ENCODE measurements at regions not wholly inside any gene's neighbourhood (a gene's known extent, or its start where the extent isn't known, plus 50 kb on each side); places are given as distances from the start of the nearest gene placed in this dataset.

DNA sequence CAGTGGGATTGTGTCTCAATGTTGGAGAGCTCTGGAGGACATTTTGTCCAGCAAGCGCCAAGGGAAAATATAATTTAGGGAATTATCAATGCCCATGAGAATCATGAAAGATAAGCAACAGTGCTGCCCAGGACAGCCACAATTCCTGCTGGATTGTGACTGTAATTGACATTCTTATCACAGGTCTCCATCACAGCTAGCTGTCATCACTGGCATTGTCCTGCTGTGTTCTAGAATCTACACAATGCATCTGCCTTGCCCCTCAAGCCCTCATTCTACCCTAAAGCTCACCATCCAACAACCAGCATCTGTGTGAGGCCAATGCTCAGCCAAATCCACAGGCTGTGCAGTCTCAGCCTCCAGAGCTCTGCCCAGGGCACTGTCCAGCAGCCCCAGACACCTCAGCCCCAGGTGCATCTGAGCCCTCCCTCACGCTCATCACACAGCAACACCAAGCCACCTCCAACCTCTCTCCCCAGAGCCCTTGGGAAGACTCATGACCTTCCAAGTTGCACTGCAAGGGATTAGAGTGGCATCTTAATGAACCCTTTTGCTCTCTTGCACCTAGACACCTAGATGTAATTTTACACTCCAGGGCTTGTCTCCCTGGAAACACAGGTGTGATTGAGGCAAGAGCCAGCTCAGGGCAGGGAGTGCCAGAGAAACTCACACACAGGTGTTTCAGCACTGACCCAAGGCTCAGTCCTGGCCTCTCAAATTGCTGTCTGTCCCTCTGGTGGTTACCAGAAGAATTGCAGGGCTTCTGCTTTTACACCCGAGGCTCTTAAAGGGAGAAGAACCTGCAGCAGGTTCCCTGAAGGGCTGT is 85.2 kb upstream of the PHACTR3 start:
- peak; percentile 10 for DNase-seq (ENCODE audit: low read depth)
- TF ChIP-seq, protein P1, sequence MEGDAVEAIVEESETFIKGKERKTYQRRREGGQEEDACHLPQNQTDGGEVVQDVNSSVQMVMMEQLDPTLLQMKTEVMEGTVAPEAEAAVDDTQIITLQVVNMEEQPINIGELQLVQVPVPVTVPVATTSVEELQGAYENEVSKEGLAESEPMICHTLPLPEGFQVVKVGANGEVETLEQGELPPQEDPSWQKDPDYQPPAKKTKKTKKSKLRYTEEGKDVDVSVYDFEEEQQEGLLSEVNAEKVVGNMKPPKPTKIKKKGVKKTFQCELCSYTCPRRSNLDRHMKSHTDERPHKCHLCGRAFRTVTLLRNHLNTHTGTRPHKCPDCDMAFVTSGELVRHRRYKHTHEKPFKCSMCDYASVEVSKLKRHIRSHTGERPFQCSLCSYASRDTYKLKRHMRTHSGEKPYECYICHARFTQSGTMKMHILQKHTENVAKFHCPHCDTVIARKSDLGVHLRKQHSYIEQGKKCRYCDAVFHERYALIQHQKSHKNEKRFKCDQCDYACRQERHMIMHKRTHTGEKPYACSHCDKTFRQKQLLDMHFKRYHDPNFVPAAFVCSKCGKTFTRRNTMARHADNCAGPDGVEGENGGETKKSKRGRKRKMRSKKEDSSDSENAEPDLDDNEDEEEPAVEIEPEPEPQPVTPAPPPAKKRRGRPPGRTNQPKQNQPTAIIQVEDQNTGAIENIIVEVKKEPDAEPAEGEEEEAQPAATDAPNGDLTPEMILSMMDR (IDR thresholded peaks at IDR 0.05; ENCODE audit: low read depth, low read length, missing control alignments), result peak; percentile 96
- H3K4me3 ChIP-seq (ENCODE audit: low read depth, low read length), result no peak overlapping the region

DNA sequence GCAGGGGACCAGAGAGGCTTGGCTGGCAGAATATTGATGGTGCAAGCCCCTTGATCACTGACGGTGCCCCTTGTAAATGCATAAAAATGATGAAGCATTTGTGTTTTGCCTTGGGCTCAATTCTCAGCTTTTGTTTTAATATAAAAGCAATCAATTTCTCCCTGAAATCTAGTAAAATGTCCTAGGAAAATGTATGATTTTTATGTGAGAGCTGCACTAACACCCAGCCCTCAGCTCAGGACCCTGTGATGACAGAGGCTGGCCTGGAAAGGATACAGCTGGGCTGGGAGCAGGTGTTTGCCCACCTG is 84.7 kb upstream of the PHACTR3 start:
- no peak overlapping the region for H3K4me3 ChIP-seq (ENCODE audit: low read depth, low read length)
- TF ChIP-seq, protein P1 (IDR thresholded peaks at IDR 0.05; ENCODE audit: low read depth, low read length, missing control alignments), result no peak
- no peak for DNase-seq (ENCODE audit: low read depth)

DNA sequence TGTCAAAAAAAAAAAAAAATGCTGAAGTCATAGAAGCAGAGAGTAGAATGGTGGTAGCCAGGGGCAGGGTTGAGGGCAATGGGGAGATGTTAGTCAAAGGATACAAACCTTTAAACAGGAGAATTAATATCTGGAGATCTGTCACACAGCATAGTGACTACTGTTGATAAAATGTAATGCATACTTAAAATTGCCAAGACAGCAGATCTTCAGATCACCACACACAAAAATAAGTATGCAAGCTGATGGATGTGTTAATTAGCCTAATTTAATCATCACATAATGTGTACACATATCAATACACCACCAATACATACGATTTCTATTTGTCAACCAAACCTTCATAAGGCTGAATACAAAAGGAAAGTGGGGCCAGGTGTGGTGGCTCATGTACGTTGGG is 83.5 kb upstream of the PHACTR3 start:
- TF ChIP-seq, protein P1 (IDR thresholded peaks at IDR 0.05; ENCODE audit: low read depth, low read length, missing control alignments), result no peak
- no peak for DNase-seq (ENCODE audit: low read depth)
- H3K4me3 ChIP-seq (ENCODE audit: low read depth, low read length), result no peak overlapping the region

DNA sequence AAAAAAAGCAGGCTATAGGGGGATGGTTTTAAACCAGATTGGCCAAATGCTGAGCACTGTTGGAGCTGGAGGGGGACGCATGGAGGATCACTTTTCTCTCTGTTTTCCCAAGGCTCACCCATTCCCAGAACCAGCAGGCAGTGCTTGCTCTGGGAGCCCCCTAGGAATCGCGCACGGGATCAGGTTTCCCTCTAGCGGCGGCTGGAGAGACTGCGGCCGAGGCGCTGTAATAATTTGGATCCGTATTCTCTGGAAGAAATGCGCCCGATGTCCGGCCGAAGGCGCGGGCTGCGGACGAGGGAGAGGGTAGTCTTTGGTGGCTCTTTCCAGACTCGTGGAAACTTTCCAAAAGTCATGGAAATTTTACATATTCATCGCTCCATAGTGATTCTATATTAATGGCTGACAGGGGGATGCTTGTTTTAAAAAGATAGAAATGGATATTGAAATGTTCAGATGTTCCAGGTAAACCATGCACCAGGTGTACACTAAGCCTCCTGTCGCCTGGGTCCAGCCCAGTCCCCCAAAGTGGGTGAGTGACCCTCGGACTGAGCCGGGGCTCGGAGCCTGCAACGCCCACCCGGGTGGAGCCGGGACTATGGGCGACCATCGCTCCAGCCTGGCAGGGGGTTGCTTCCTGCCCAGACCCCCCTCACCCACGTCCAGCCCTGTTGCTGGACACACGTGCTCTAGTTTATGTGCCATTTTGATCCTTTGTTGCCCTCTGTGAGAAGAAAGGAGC is 78.7 kb upstream of the PHACTR3 start:
- TF ChIP-seq, protein P1 (IDR thresholded peaks at IDR 0.05; ENCODE audit: low read depth, low read length, missing control alignments), result peak; percentile 87
- DNase-seq (ENCODE audit: low read depth), result no peak
- no peak overlapping the region for H3K4me3 ChIP-seq (ENCODE audit: low read depth, low read length)

DNA sequence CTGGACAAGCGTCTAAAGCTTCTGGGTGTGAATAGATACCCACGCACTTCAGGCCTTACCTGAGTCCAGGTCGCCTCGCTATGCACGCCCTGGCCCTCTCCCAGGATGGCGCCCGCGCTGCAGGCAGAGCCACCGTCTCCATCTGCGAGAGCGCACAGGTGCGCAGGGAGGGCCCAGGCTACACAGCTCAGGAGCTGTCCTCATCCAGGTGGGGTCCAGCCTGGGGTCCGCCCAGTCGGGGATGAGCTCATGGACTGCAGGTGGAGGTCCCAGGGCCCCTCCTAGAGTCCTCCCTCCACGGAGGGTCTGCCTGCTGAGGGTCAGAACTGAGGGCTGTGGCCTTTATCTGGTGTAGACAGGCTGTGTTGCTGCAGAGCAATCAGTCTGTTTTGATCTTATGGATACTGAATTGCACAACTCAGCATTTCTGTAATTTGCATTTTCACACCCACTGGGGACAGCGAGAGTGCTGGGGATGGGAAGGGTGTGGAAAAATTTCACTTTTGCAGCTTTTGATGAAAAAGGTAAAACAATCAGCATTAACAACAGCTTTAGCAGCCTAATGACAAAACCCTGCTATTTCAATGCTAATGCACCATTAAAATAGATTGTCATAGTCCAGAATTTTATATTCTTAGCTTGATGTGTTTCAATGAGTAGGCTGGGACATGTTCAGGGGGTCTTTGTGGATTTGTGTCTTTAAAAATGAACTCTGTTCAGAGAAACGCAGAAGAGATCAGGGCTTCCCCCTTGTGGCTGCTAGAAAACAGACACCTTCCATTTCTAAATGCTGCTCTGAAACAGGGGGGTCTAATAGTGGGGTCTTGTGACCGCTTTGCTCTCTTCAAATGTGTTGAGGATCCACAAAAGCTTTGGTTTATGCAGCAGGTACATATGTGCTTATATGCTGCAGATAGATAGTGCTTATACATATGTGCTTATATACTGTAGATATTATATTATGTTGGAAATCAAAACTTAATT is 77.8 kb upstream of the PHACTR3 start:
- TF ChIP-seq, protein P1 (IDR thresholded peaks at IDR 0.05; ENCODE audit: low read depth, low read length, missing control alignments), result peak; percentile 36
- no peak overlapping the region for H3K4me3 ChIP-seq (ENCODE audit: low read depth, low read length)
- no peak for DNase-seq (ENCODE audit: low read depth)

DNA sequence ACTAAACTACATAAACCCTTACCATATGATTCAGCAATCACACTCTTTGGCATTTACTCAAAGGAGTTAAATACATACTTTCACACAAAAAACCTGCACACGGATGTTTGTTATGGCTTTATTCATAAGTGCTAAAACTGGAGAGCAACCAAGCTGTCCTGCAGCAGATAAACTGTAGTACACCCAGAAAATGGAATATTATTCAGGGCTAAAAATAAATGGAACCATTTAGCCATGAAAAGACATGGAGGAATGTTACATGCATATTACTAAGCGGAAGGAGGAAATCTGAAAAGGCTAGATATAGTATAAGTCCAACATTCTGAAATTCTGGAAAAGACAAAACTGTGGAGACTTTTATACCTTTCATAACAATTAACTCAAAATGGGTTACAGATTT is 73.6 kb upstream of the PHACTR3 start:
- no peak for DNase-seq (ENCODE audit: low read depth)
- H3K4me3 ChIP-seq (ENCODE audit: low read depth, low read length), result no peak overlapping the region
- TF ChIP-seq, protein P1 (IDR thresholded peaks at IDR 0.05; ENCODE audit: low read depth, low read length, missing control alignments), result no peak
